HL-60/S4 treated with retinoic acid at 250 ng/mL for 4 days and 3 days (cell line): ENCODE measurements at regions not wholly inside any gene's neighbourhood (a gene's known extent, or its start where the extent isn't known, plus 50 kb on each side); places are given as distances from the start of the nearest gene placed in this dataset.
"Not testable (repeated sequence)": the region's sequence is repeated elsewhere in the genome, so short reads cannot be mapped to it uniquely, and the experiment has no call there.

ENCODE experiments used
- in situ Hi-C: fragments of 300-500 bp; cut with MboI; formaldehyde crosslinking; loops from 2 replicates; pipeline ENCODE4 v1.7.0; 2022; ENCODE audit warnings: low sequenced_read_pairs

DNA sequence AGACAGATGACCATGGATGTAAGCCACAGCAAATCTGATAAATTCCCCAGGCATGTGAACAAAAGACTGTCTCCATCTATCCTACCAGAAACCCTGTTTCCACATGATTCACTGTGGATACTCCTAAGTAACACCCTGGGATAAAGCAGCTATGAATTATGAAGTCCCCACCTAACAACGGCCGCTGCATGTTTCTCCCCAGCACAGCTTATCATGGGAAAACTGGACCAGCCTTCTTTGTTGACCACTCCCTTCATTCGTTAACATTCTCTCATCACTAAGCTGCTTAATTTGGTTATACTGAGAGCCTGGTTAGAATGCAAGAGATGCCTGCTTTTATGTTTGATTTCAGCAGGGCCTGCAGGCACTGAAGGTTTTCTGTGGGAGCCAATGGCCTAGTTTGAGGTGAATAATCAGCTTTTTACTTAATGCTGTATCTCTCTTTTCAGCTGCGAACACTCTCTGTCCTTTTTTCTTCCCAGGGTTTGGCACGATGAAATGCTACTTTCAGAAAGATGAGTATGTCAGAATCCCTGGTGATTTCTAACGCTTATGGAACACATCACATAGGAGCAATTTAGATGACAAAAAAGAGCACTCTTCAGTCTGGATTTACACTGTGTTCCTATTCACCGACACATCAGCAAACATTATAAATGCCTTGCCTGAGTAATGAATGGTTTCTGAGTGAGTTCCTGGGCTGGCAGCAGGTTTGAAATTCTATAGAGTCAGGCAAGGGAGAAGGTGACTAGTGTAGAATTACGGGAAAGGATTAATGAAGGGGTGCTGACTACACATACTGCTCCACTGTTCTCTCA is 318.4 kb upstream of the ZNF608 start:
- in situ Hi-C loops, result no loop called here

DNA sequence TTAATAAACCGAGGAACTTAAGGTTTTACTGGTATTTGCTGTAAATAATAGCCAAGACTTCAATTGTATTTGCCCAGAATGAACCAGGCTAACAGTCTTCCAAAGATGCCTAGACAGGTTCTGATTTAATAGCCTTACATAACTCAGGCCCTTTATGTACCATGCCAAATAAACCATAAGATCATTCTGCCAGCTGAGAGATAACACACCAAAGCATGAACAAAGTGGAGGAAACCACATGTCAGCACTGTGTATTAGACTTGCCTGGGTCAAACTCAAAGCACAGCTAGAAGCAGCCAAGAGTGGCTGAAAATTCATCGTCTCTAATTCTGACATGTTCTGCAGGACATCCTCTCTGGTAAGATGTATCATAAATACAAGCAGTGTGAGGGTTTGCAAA is 319.3 kb upstream of the ZNF608 start:
- in situ Hi-C loops, result no loop called here

- in situ Hi-C loops, result no loop called here
Measured at GRCh38 chr5:125070961-125071360, 324.5 kb upstream of the ZNF608 start.

DNA sequence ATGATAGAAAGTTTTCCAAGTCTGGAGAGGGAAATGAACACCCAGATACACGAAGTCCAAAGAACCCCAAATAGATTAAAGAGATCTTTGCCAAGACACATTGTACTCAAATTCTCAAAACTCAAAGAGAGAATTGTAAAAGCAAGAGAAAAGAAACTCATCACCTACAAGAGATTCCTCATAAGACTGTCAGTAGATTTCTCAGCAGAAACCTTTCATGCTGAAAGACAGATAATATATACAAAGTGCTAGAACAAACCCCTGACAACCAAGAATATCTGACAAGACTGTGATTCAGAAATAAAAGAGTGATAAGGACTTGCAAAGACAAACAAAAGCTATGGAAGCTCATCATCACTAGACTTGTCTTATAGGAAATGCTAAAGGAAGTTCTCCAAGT is 326.7 kb upstream of the ZNF608 start:
- in situ Hi-C loops, result no loop called here

DNA sequence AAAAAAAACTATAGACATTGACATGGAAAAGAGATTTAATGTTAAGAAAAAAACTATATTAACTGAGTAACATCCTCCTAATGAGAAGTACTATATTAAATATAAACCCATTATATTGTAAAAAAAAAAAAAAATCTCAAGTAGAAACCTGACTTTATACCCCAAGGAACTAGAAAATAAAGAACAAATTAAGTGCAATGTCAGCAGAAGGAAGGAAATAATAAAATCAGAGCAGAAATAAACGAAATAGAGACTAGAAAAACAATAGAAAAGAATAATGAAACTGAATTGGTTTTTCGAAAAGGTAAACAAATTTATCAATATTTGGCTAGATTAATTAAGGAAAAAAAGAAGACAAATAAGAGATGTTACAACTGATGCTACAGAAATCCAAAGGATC is 329.1 kb upstream of the ZNF608 start:
- in situ Hi-C loops, result no loop called here

DNA sequence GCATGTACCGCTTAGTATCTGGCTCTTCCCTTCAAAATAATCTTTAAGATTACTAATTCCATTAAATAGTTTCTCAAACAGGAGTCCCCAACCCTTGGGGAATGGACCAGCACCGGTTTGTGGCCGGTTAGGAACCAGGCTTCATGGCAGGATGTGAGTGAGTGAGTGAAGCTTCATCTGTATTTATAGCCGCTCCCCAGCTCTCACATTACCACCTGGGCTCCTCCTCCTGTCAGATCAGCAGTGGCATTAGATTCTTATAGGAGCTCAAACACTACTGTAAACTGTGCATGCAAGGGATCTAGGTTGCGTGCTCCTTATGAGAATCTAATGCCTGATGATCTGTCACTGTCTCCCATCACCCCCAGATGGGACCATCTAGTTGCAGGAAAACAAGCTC is 332.6 kb upstream of the ZNF608 start:
- in situ Hi-C loops, result not testable (repeated sequence)

- in situ Hi-C loops, result no loop called here
Measured at GRCh38 chr5:125081101-125081500, 334.7 kb upstream of the ZNF608 start.

DNA sequence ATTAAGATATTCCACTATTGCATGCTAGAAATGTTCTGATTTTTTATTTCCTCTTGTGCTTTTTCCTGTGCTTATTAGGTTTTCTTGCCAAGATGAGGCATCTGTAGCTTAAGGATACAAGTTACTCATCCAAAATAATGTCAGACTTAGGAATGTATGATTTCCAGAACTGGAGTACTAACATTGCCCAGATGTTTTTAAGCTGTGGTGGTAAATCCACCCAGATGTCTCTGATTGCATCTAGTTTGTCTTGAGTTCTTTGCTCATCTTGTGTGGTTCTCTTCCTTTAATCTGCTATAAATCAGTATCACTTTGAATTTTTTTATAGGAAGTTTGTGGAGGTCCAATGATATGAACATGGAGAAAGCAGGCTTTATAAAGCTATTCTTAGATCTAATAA is 337.5 kb upstream of the ZNF608 start:
- in situ Hi-C loops, result no loop called here

GRCh38 chr5:125085797-125086505 is 339.5 kb upstream of the ZNF608 start:
- in situ Hi-C loops, result no loop called here

DNA sequence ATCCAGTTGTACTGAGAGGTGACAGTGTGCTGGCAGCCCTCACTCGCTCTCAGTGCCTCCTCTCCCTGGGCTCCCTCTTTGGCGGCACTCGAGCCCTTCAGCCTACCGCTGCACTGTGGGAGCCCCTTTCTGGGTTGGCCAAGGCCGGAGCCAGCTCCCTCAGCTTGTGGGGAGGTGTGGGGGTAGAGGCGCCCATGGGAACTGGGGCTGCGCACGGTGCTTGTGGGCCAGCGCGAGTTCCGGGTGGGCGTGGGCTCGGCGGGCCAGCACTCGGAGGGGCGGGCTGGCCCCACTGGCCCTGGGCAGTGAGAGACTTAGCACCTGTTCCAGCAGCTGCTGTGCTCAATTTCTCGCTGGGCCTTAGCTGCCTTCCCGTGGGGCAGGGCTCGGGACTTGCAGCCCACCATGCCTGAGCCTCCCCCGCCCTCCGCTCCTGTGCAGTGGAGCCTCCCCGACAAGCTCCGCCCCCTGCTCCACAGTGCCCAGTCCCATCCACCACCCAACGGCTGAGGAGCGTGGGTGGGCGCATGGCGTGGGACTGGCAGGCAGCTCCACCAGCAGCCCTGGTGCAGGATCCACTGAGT is 342.2 kb upstream of the ZNF608 start:
- in situ Hi-C loops, result no loop called here

DNA sequence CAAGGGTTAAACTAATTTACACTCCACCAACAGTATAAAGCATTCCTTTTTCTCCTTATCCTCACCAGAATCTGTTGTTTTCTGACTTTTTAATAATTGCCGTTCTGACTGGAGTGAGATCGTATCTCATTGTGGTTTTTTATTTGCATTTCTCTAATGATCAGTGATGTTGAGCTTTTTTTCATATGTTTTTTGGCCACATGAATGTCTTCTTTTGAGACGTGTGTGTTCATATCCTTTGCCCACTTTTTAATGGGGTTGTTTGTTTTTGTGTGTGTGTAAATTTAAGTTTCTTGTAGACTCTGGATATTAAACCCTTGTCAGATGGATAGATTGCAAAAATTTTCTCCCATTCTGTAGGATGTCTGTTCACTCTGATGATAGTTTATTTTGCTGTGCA is 345.7 kb upstream of the ZNF608 start:
- in situ Hi-C loops, result not testable (repeated sequence)

DNA sequence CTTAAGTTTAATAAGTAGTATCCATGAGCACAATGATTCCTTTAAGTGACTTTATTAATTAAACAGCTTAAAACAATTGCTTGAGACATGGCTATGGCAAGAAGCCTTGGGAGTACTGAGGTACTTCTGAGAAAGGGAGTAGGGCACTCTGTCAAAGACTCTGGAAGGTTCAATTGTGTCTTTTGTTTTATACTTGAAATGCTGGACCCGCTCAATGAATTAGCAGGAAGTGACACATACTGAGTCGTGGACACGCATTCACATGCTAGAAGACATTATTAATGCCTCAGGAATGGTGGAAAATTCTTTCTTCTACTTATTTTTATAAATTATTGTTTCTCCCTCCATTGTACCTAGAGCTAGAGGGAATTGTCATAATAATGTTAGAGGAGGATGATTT is 347.3 kb upstream of the ZNF608 start:
- in situ Hi-C loops, result no loop called here

GRCh38 chr5:125100342-125100741 is 353.9 kb upstream of the ZNF608 start:
- in situ Hi-C loops, result no loop called here

- in situ Hi-C loops, result no loop called here
Measured at GRCh38 chr5:125100951-125101350, 354.5 kb upstream of the ZNF608 start.

DNA sequence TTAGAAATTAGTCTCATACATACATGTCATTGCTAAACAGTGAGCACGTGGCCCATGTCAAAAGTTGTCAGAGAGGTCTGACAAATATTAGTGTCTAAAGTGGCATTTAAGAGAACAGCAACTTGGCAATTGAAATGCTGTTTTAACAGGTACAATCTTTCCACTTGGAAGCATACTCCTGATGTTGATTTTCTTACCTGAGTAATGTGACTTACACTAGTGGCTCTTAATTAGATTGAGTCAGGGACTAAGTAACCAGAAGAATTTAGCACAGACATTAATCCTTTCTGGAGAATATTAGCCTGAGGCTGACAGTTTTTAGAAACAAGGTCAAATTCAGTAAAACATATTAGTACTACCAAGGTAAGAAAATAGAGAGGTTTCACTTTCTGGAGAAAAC is 357.0 kb upstream of the ZNF608 start:
- in situ Hi-C loops, result no loop called here

- in situ Hi-C loops, result no loop called here
Measured at GRCh38 chr5:125106271-125106670, 359.8 kb upstream of the ZNF608 start.

DNA sequence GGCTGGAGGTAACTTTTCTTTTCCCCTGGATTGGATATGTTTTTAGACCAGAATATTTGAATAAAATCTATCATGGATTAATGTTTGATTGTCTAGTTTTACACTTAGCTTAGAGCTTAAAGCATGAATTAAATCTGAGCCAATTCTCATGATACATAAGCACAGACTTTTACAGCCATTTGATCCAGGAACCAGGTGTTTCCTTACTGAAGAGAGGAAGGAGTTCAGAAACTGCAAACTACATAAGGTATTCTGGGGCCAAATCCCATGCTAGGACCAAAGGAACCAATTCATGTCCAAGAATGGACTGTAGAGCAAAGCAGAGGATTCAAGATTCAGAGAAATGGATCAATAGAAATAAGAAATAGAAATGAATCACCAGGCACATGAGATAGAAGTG is 360.4 kb upstream of the ZNF608 start:
- in situ Hi-C loops, result no loop called here

DNA sequence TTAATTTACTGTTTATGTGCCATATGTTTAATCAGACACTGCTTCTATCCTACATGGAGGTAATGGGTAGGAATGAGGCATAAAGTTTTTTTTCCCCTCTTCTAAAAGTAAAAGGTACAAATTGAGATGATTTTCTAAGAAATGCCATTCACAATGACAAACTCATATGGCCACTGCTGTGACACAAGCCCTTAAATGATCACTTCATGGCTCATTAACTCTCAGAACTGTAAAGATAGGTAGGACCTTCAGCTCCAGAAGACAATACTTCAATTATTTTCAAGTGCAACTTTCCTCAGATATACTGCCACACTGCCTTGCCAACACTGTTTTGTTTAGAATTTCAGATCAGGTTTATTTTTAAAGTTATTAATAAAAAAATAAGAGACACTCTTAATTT is 362.9 kb upstream of the ZNF608 start:
- in situ Hi-C loops, result no loop called here

GRCh38 chr5:125109816-125110215 is 363.4 kb upstream of the ZNF608 start:
- in situ Hi-C loops, result no loop called here

DNA sequence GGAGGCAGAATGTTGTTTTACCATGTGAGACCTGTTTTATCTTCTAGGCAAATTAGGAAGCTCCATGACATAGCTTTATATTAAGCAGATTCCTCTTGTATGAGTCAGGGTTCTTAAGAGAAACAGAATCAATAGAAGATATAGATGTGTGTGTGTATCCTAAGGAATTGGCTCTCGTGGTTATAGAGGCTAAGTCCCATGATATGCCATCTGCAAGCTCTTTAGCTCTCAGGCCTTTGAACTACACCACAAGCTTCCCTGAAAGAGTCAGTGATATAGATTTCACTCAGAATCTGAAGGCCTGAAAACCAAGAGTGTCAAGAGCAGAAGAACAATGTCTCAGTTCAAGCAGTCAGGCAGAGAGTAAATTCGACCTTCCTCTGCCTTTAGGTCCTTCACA is 365.8 kb upstream of the ZNF608 start:
- in situ Hi-C loops, result no loop called here

- in situ Hi-C loops, result no loop called here
Measured at GRCh38 chr5:125113328-125113727, 366.9 kb upstream of the ZNF608 start.

DNA sequence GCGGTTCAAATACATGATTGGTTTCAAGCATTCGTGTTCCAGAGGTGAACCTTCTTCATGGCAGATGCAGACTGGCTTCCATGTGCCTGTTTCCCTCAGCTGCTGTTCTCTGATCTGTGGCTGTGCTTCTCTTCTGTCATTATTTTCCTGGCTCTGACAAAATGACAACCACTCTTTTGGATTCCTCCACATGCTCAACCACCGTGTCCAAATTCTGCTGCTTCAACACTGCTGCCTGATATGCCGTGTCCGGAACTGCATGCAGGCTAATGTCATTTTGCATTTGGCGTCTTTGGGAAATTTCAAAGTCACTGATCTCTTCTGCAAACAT is 368.7 kb upstream of the ZNF608 start:
- in situ Hi-C loops, result no loop called here
